K562 (cell line): ENCODE measurements at regions not wholly inside any gene's neighbourhood (a gene's known extent, or its start where the extent isn't known, plus 50 kb on each side); places are given as distances from the start of the nearest gene placed in this dataset.

Source experiments
- CBFB ChIP-seq: sonication (generic); formaldehyde crosslinking; IDR thresholded peaks from 2 replicates; pipeline ENCODE4 v1.4.0; 2020; ENCODE audit warnings: mild to moderate bottlenecking, missing genetic modification reagents
- FOXP1 ChIP-seq: sonication (generic); formaldehyde crosslinking; IDR thresholded peaks from 2 replicates; pipeline ENCODE4 v1.8.0; 2022; ENCODE audit warnings: mild to moderate bottlenecking, missing genetic modification reagents
- MAFG ChIP-seq: fragments of 450-650 bp; conservative IDR thresholded peaks from 2 replicates; pipeline ENCODE4 v1.6.1; 2016; ENCODE audit warnings: missing genetic modification characterization, missing compliant biosample characterization
- NR1H2 ChIP-seq: sonication (generic); formaldehyde crosslinking; IDR thresholded peaks from 2 replicates; pipeline ENCODE4 v1.4.0; 2020; ENCODE audit warnings: mild to moderate bottlenecking, missing genetic modification reagents
- NR3C1 ChIP-seq: sonication (generic); formaldehyde crosslinking; IDR thresholded peaks from 2 replicates; pipeline ENCODE4 v1.8.1; 2022; ENCODE audit warnings: missing genetic modification reagents
- POLR2A ChIP-seq: fragments of 450-650 bp; conservative IDR thresholded peaks from 2 replicates; pipeline ENCODE4 v1.6.1; 2016
- SETDB1 ChIP-seq: IDR thresholded peaks from one replicate; pipeline ENCODE4 v1.6.1; 2012; ENCODE audit warnings: low read length, control low read depth, inconsistent platforms
- TAF9B ChIP-seq: fragments of 450-650 bp; IDR thresholded peaks from 2 replicates; pipeline ENCODE4 v1.6.1; 2018; ENCODE audit warnings: mild to moderate bottlenecking; ENCODE audit not compliant: partially characterized antibody
- TF ChIP-seq, protein P1 (sequence below): sonication (generic); formaldehyde crosslinking; IDR thresholded peaks from 2 replicates; pipeline ENCODE4 v1.8.1; 2023; ENCODE audit warnings: mild to moderate bottlenecking, missing genetic modification reagents

DNA sequence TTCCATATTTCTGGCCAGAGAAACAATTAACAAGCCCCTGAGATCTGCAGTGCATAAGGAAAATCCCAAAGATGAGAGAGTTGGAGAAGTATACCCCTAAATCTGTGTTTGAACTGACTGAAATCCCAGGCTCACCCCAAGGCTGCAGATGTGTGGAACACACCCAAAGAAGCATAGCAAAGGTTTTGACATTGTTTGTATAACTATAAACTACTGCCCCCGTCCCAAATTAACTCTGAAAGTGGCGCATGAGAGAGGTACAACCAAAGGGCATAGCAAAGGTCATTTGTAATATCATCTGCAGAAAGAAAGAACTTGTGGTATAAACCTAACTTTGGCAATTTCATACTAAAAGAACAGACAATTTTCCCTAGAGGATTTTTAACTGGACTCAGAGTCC, 157.9 kb downstream of the DCAF12L1 start:
- TF ChIP-seq NR3C1 (CRISPR knock-in tag): no peak
- TF ChIP-seq CBFB (CRISPR knock-in tag): no peak
- no peak for TF ChIP-seq NR1H2 (CRISPR knock-in tag)
- no peak for TF ChIP-seq FOXP1 (CRISPR knock-in tag)
- no peak for TF ChIP-seq TAF9B
- TF ChIP-seq MAFG (tag): no peak
- no peak for TF ChIP-seq SETDB1
- TF ChIP-seq, protein P1, sequence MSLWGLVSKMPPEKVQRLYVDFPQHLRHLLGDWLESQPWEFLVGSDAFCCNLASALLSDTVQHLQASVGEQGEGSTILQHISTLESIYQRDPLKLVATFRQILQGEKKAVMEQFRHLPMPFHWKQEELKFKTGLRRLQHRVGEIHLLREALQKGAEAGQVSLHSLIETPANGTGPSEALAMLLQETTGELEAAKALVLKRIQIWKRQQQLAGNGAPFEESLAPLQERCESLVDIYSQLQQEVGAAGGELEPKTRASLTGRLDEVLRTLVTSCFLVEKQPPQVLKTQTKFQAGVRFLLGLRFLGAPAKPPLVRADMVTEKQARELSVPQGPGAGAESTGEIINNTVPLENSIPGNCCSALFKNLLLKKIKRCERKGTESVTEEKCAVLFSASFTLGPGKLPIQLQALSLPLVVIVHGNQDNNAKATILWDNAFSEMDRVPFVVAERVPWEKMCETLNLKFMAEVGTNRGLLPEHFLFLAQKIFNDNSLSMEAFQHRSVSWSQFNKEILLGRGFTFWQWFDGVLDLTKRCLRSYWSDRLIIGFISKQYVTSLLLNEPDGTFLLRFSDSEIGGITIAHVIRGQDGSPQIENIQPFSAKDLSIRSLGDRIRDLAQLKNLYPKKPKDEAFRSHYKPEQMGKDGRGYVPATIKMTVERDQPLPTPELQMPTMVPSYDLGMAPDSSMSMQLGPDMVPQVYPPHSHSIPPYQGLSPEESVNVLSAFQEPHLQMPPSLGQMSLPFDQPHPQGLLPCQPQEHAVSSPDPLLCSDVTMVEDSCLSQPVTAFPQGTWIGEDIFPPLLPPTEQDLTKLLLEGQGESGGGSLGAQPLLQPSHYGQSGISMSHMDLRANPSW: no peak
- no peak for TF ChIP-seq POLR2A
